Neural cell (in vitro differentiated cells): ENCODE measurements at regions not wholly inside any gene's neighbourhood (a gene's known extent, or its start where the extent isn't known, plus 50 kb on each side); places are given as distances from the start of the nearest gene placed in this dataset.

Experiments used
- CTCF ChIP-seq: fragments of 450-650 bp; IDR thresholded peaks from 2 replicates; pipeline ENCODE4 v1.5.1; 2014; ENCODE audit warnings: antibody characterized with exemption, mild to moderate bottlenecking, moderate library complexity; ENCODE audit not compliant: poor library complexity, severe bottlenecking
- EZH2 ChIP-seq: fragments of 200-600, 300-800 bp; shearing (Covaris generic), sonication (generic); IDR thresholded peaks from 2 replicates; pipeline ENCODE4 v1.6.1; 2014; ENCODE audit warnings: antibody characterized with exemption, low read length, borderline replicate concordance, mild to moderate bottlenecking; ENCODE audit not compliant: insufficient read depth, poor library complexity, severe bottlenecking

DNA sequence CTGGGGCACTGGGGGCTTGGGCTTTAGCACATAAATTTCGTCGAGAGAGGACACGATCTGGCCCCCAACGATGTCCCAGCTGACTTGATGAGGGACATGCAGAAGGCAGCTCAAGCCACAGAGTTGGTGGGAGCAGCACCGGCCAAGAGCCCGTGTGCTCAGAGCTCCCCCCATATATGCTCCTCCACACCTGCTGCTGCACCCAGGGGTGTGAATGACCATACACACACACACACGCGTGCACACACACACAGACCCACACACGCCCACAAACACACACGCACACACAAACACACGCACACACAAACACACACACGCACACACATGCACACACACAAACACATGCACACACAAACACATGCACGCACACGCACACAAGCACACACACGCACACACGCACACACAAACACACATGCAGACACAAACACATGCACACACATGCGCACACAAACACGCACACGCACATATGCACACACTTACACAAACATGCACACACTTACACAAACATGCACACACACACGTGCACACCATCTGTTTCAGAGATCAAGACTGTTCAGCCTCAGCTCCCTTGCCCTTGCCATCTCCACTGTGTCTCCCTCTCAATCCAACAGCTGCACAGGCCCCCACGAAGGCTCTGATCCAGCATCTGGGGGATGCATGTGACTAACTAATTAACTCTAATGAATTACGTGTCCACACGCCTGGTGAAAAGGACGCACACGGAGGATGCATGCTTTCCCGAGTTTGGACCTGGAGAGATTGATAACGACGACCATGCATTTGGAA, 85.6 kb upstream of the TNRC6C start:
- no peak for TF ChIP-seq CTCF
- TF ChIP-seq EZH2 = no peak
